Kidney capillary endothelial cell (primary cell): ENCODE measurements at regions not wholly inside any gene's neighbourhood (a gene's known extent, or its start where the extent isn't known, plus 50 kb on each side); places are given as distances from the start of the nearest gene placed in this dataset.

Experiments
- DNase-seq: peaks from one replicate; pipeline ENCODE4 v3.0.0-alpha.2; 2018; ENCODE audit warnings: low spot score

DNA sequence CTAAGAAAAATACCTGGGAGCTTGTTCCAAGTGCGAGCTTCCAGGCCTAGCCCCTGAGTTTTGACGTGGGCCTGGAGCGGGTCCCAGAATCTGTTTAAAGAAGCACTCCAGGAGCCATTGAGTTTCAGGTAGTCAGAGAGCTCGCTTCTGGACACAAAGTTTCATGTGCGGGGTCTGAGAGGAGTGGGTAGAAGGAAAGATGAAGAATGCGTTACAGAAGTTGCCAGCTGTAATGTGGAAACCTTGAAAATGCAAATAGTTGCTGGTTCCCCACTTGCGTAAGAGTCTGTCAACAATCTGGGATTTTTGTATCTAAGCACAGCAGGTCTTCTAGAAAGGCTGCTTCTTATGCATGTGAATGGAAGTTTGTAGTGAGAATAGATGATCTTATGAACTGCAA lies 77.5 kb upstream of the CLCN4 start:
- no peak for DNase-seq

- DNase-seq: no peak
Measured at GRCh38 chrX:10083809-10084208, 73.0 kb upstream of the CLCN4 start.

GRCh38 chrX:10085223-10085622 lies 71.6 kb upstream of the CLCN4 start:
- peak; percentile 37 for DNase-seq

DNA sequence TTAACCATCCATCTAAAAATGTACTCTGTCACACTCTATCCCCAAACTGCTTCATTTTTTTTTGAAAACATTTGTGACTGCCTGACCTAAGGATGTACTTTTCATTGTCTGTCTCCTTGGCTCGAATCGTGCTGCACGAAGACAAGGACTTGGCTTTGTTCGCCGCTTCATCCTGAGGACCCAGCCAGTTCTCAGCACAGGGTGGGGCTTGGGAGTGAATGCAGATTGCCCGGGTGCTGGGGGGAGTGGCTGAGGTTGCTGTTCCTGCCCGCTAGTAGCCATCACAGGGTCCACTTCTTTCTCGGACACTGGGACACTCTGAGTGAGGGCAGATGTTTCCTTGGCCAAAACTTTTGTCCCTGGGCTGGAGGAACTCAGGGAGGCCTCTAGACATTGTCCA lies 70.1 kb upstream of the CLCN4 start:
- no peak for DNase-seq

- DNase-seq: no peak
Measured at GRCh38 chrX:10087391-10087790, 69.4 kb upstream of the CLCN4 start.

GRCh38 chrX:10089378-10089795 lies 67.4 kb upstream of the CLCN4 start:
- DNase-seq: no peak

DNA sequence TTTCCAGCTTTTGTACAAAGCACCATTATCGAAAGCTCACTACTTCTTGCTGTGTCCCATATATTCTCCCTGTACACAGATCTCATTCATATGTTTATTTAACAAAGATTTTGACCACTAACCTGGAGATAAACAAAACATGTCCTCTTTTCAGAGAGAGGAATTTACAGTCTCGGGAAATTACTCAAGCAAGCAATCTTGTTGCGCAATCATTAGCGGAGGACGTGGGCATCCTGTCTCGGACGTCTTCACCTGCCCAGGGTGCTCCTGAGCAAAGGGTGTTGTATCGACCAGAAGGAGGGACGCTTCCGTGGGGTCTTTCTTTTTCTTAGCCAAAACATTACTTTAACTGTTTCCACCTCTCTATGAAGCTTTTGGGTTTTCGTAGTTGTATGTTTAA lies 66.5 kb upstream of the CLCN4 start:
- no peak for DNase-seq

DNA sequence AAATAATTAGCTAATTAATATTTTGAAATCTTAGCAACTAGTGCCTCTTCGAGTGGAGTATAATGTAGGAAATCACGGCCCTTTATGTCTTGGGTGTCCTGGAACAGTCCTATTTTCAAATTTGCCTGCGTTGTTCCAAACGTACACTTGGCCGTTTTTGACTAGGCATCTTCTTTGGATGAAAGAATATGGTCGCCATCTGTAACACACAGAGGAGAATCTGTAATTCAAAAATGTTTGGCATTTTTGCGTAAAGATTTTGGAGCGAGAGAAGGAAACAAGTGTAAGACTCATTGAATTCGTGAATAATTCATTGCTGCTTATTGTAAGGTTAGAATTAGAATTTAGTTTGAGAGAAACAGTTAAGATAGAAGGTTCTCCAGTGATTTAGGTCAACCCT lies 61.5 kb upstream of the CLCN4 start:
- DNase-seq: no peak

DNA sequence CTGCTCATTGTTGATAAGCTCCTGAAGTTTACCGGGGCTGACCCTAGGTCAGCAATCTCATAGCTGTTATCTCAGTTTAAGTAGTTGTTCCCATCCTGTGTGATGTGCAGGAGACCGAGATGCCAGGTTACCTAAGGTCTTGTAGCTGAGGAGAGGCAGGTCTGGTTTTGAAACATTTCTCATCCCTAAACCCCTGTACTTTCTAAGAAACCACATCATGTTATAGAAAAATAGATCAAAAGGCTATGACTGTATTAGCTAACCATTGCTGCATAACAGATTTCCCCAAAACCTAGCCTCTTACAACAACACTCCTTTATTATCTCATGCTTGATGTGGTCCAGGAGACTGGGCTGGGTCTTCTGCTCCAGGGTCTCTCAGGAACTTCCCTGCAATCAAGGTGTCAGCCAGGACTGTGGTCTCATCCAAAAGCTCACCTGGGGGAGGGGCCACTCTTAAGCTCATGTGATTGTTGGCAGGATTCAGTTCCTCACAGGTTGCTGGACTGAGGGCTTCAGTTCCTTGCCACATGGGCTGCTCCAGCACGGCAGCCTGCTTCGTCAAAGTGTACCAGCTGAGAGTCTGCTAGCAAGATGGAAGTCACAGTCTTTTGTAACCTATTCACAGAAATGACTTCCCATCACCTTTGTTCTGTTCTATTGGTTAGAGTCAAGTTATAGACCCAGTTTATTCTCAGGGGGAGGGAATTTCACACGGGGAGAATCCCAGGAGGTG lies 60.9 kb upstream of the CLCN4 start:
- DNase-seq: no peak

DNA sequence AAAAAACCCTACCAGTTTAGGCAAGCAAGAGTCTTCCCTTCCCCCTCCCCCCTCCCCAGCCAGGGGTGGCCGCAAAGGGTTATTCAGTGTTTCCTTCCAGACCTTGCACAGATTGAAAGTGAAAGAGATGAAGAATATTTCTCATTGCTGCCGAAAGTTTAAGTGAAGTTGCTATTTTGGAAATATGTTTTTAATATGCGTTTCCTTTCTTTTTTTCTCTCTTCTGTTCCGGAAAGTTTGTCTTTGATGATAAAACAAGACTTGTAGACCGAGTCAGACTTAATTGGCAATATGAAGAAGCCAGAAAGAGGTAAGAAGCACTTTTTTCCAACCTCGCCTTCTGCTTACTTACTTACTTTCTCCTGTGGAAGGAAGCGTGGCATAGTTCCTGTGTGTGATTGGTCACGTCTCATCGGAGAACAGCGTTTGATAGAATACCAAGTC lies 58.5 kb upstream of the CLCN4 start:
- DNase-seq: no peak

DNA sequence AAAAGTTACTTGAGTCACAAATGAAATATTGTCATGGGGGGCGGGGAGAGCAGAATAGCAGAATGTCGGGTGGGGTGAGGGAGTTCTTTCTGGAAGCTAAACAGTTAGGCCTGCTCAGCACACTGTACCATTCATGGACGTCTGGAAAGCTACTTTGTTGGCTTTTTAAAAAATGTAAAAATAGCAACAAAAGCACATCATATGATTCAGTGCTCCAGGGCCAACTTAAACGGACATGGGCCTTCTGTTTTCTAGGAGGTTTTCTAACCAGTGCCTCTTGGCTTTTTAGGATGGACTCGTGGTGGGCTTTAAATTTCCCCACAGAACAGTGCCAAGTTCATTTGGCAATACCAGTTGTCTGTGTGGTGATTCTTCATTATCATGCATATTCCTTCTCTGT lies 57.4 kb upstream of the CLCN4 start:
- no peak for DNase-seq

GRCh38 chrX:10101269-10101668 lies 55.5 kb upstream of the CLCN4 start:
- DNase-seq: no peak

DNA sequence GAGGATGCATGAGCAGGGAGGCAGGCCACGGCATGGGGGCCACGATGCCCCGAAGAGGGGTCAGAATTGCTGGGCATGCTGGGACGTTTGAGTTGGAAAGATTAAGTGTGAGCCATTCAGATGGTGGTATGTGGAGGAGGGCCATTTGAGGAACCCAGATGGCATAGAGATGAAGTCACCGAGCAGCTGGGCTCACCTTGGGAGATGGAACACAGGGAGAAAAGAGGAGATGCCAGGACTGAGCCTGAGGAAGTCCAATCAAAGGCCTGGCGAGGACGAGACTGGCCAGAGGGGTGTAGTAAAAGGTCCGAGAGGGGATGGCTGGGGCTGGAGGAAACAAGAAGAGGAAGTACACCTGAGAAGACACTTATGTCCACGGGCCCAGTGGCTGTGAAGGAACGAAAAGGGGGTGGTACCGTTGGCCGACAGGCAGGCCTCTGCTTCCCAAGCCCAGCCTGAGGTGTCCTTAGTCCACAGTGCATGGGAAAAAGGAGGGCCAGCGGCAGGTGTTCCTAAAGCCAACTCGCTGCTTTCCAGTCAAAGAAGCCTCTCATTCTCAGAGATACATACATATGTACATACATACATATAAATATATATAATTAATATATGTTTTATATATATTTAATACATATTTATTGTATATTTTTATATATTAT lies 54.6 kb upstream of the CLCN4 start:
- DNase-seq: no peak

GRCh38 chrX:10103023-10103422 lies 53.8 kb upstream of the CLCN4 start:
- no peak for DNase-seq

DNA sequence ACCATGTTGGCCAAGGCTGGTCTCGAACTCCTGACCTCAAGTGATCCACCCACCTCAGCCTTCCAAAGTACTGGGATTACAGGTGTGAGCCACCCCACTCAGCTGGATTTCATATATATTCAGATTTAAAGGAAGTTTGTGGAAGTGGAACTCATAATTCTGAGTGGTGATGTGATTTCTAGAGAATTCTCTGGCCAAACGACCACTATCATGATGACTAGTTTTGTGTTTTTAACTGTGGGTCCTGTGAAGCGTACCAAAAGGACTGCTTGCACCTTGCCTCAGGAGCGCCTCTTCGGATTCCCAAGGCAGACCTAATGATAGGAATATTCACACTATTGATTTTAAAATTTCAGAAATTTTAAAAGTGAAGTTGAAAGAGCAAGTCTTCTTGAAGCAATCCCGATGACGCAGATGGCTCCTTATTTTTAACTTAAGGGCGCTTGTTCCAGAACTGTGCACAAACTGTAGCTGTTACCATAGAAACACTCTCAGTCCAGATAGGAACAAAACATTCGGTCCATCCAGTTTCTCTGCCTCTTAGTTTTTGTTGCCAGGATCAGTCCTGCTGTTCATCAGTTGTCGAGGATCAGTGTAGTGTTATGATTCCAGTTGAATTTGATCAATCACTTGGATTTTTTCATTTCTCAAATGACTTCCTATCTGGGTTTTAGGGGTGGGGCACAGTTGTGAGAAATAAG lies 51.7 kb upstream of the CLCN4 start:
- DNase-seq: no peak

DNA sequence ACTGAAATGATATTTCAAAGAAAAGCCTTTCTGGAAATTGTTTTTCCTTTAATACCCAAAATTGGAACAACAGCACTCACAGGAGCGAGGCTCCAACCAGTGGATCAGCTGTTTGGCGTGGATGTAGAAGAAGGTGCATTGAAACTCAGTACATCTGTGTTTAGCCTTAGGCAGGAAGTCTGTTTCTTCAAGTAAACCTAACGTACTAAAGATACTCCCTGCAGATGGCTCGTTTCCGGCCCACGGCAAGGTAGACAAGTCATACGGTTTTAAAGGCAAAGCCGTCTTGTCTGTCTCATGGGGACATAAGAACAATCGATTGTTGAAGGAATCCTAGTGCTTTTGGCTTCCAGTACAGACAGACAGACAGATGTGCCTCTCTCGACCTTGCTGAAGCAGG lies 50.0 kb upstream of the CLCN4 start:
- no peak for DNase-seq
